ENCODE measurements at regions not wholly inside any gene's neighbourhood (a gene's known extent, or its start where the extent isn't known, plus 50 kb on each side); places are given as distances from the start of the nearest gene placed in this dataset.

DNA sequence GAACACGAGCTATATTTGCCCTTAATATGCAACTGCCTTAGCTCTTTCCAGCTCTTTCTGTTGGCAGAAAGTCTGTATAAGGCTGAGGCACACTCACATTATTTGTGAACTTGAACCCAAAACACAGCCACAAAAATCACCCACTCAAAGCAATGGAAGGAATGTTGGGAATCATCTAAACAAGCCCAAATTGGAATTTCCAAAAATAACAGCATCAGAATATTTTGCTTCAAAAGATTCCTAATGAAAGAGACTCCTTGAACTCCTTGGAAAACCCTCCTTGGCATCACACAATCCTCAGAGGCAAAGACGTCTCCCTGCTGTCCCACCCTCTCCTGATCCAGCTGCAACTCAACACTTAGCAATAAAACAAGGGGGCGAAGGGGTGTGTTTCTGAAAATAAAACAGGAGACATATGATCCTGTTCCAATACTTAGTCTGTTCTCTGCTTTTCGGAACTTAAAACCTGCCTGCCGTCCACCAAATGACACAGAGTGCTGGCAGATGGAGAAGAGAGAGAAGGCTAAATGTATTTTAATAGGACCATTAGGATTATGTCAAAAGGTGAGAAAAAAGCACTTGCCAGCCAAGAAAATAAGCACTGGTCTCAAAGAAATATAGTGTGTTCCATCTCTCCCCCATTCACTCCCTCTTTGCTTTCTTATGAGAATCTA, 320.7 kb upstream of the JARID2 start:
- ChIA-PET POLR2A (no interaction called here), CTCF (no interaction called here)
- Mint-ChIP-seq H3K4me1 (peaks cover 2% of the 10 kb centered on the region), H3K27me3 (no peaks in the 10 kb centered on the region), H3K36me3 (ENCODE audit: low read depth) (no peaks in the 10 kb centered on the region), H3K9me3 (no peaks in the 10 kb centered on the region), H3K27ac (no peak overlapping the region), H3K4me3 (no peak overlapping the region)
- no peak for DNase-seq

DNA sequence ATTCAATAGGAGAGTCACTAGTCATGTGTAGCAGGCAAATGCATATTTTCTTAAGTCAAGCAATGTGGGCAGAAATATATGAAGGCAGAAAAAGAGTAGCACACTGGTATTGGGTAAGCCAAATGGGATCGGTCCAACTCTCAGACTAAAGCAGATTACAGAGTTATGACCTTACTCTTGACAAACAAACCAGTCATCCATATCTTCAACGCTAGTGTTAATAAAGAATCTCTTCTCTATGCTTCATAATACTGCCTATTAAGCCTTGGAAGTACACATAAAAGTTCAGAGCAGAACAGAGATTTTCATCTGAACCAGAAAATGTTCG, 320.2 kb upstream of the JARID2 start:
- Mint-ChIP-seq H3K27ac (no peak overlapping the region), H3K27me3 (no peaks in the 10 kb centered on the region), H3K9me3 (no peaks in the 10 kb centered on the region), H3K4me1 (peaks cover 6% of the 10 kb centered on the region), H3K36me3 (ENCODE audit: low read depth) (no peaks in the 10 kb centered on the region), H3K4me3 (no peak overlapping the region)
- CTCF ChIA-PET, result no interaction called here
- DNase-seq, result no peak
- POLR2A ChIA-PET, result no interaction called here

DNA sequence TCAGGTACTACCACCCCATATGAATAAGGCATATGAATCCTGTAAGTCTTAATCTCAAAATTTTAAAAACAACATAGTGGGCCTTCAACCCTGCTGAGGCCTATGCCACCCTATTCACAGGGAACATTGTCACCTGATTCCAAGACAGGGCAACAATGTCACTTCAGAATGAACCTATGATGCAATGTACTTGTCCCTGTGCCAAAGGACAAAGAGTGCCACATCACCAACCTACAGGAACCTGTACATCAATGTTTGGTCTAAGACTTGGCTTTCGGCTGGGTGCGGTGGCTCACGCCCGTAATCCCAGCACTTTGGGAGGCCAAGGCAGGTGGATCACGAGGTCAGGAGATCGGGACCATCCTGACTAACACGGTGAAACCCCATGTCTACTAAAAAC, 318.5 kb upstream of the JARID2 start:
- Mint-ChIP-seq H3K9me3 (no peaks in the 10 kb centered on the region), H3K36me3 (ENCODE audit: low read depth) (no peaks in the 10 kb centered on the region), H3K27ac (no peak overlapping the region), H3K4me3 (no peak overlapping the region), H3K4me1 (peaks cover 11% of the 10 kb centered on the region), H3K27me3 (no peaks in the 10 kb centered on the region)
- CTCF ChIA-PET, result interaction anchor here (0.7 kb wide), 1 partner anchor 333 kb away, joined by 4 read pairs; no protein-coding TSS in a partner anchor
- DNase-seq, result no peak
- POLR2A ChIA-PET, result no interaction called here

DNA sequence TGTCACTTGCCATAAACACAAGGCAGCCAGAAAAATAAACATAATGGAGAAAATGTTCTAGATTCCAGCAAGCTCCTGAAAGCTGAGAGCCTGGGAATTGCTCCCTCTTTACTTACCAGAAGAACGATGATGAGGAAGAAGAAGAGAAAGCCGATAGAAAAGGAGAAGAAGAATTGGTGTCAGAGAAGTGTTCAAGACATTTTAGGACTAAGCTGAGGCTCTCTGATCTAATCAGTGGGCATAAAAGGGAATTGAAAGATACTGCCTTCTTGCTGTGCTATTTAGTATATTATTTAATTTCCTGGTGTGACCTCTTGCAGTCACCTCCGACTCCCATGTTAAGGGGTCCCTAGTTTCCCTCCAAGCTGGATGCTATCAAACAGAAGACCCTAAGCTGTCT, 316.6 kb upstream of the JARID2 start:
- no peak overlapping the region for H3K4me3 Mint-ChIP-seq
- H3K4me1 Mint-ChIP-seq, result peaks cover 11% of the 10 kb centered on the region
- H3K36me3 Mint-ChIP-seq (ENCODE audit: low read depth), result no peaks in the 10 kb centered on the region
- CTCF ChIA-PET, result no interaction called here
- no peaks in the 10 kb centered on the region for H3K9me3 Mint-ChIP-seq
- POLR2A ChIA-PET, result no interaction called here
- H3K27me3 Mint-ChIP-seq, result no peaks in the 10 kb centered on the region
- H3K27ac Mint-ChIP-seq, result no peak overlapping the region
- no peak for DNase-seq

DNA sequence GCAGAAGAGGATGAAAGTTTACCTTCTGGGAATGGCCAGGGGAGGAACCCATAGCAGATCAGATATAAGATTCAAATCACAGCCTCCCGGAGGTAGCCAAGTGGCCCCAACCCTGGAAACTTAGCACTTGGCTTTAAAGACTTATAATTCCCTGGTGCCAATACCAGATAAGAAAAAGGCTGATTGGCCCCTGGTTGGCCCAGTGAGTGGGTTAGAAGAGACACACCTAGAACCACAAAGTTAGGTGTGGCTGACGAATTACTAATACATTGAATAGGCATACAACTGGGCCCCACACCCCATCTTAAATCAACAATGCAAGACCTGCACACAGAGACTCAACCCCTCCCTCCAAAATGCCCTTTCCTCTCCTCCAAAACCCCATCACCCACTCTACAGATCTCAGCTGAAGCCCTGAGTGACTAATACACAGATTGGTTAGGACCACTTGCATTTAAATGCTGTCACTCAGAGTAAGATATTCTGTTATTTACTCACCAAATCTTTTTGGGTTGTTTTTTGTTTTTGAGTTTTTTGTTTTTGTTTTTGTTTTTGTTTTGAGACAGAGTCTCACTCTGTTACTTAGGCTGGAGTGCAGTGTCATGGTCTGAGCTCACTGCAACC, 315.4 kb upstream of the JARID2 start:
- H3K4me3 Mint-ChIP-seq, result no peak overlapping the region
- CTCF ChIA-PET, result no interaction called here
- no peak overlapping the region for H3K27ac Mint-ChIP-seq
- POLR2A ChIA-PET, result no interaction called here
- DNase-seq, result no peak
- no peaks in the 10 kb centered on the region for H3K36me3 Mint-ChIP-seq (ENCODE audit: low read depth)
- H3K4me1 Mint-ChIP-seq, result peaks cover 11% of the 10 kb centered on the region
- H3K9me3 Mint-ChIP-seq, result no peaks in the 10 kb centered on the region
- no peaks in the 10 kb centered on the region for H3K27me3 Mint-ChIP-seq

- ChIA-PET POLR2A (no interaction called here), CTCF (no interaction called here)
- Mint-ChIP-seq H3K27me3 (no peaks in the 10 kb centered on the region), H3K4me3 (no peak overlapping the region), H3K27ac (no peak overlapping the region), H3K4me1 (peaks cover 11% of the 10 kb centered on the region), H3K36me3 (ENCODE audit: low read depth) (no peaks in the 10 kb centered on the region), H3K9me3 (no peaks in the 10 kb centered on the region)
- no peak for DNase-seq
Measured at GRCh38 chr6:14932485-14933182, 313.2 kb upstream of the JARID2 start.

DNA sequence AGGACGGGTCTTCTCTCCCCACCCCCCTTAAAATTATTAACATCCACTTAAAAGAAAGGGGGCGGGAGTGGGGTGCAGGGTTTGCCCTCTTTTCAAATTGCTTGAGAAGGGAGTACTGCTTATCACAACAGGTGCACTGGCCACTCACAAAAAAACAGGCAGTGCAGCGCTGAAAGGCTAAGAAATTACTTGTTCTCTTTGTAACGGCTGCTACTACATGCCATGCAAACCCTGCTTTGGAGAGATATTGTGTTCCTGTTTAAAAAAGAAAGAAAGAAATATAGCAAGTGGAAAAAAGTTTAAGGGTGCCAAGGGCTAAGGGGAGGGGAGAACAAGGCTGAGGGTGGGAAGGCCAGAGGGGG, 312.7 kb upstream of the JARID2 start:
- no peaks in the 10 kb centered on the region for H3K27me3 Mint-ChIP-seq
- ChIA-PET CTCF (no interaction called here), POLR2A (no interaction called here)
- H3K27ac Mint-ChIP-seq, result no peak overlapping the region
- H3K9me3 Mint-ChIP-seq, result no peaks in the 10 kb centered on the region
- no peaks in the 10 kb centered on the region for H3K36me3 Mint-ChIP-seq (ENCODE audit: low read depth)
- peaks cover 11% of the 10 kb centered on the region for H3K4me1 Mint-ChIP-seq
- no peak for DNase-seq
- no peak overlapping the region for H3K4me3 Mint-ChIP-seq

DNA sequence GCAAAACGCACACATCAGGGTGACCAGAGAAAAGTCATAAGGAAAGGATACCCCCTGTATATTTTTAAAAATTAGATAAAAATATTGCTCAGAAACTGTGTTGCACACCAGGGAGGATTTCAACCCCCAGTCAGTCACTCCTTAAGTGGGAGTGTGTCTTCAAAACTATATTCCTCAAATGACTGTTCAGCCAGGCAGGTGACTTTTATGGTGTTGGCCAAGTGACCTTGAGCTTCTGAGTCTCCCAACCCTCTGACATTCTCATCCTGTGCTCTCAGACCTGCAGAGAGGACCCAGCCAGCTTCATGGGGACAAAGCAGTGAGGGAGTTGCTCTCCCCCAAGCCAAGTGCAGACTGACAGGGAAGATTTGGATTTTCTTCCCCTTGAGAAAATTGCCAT, 311.9 kb upstream of the JARID2 start:
- no peak for DNase-seq
- ChIA-PET CTCF (no interaction called here), POLR2A (no interaction called here)
- H3K4me1 Mint-ChIP-seq, result peaks cover 11% of the 10 kb centered on the region
- H3K27ac Mint-ChIP-seq, result no peak overlapping the region
- H3K4me3 Mint-ChIP-seq, result no peak overlapping the region
- no peaks in the 10 kb centered on the region for H3K27me3 Mint-ChIP-seq
- H3K36me3 Mint-ChIP-seq (ENCODE audit: low read depth), result no peaks in the 10 kb centered on the region
- no peaks in the 10 kb centered on the region for H3K9me3 Mint-ChIP-seq

DNA sequence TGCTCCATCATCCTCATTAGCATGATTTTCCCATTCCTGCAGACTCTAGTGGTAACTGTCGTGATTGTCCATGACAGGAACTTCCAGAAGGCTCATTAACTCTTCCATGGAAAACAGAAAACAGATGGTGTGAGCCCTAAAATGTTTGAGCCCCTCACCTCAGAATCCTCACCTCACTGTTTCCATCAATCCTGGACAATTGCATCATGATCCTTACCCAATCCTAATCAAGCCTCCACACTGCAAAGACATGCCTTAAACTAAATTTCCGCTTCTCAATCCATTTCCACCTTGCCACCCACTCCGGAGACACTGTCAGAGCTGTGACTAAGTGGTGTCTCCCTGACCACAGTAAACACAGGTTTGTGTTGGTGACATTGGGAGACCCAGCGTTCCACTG, 311.0 kb upstream of the JARID2 start:
- Mint-ChIP-seq H3K27me3 (no peaks in the 10 kb centered on the region), H3K36me3 (ENCODE audit: low read depth) (no peaks in the 10 kb centered on the region), H3K27ac (no peak overlapping the region), H3K4me1 (peaks cover 11% of the 10 kb centered on the region), H3K9me3 (no peaks in the 10 kb centered on the region), H3K4me3 (no peak overlapping the region)
- ChIA-PET POLR2A (no interaction called here), CTCF (no interaction called here)
- no peak for DNase-seq

DNA sequence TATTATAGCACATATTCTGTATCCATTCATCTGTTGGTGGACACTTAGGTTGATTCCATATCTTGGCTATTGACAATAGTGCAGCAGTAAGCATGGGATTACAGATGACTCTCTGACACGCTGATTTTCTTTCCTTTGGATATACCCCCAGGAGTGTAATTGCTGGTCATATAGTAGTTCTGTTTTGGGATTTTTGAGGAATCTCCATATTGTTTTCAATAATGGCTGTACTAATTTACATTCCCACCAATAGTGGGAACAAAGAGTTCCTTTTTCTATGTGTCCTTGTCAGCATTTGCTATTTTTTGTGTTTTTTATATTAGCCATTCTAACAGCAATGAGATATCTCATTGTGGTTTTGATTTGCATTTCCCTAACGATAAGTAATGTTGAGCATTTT, 309.0 kb upstream of the JARID2 start:
- DNase-seq, result no peak
- CTCF ChIA-PET, result no interaction called here
- Mint-ChIP-seq H3K36me3 (ENCODE audit: low read depth) (no peaks in the 10 kb centered on the region), H3K27ac (no peak overlapping the region), H3K9me3 (no peaks in the 10 kb centered on the region), H3K4me3 (no peak overlapping the region), H3K27me3 (no peaks in the 10 kb centered on the region), H3K4me1 (peaks cover under 1% of the 10 kb centered on the region)
- POLR2A ChIA-PET, result interaction anchor here (0.6 kb wide), 1 partner anchor 733 kb away, joined by 3 read pairs; no protein-coding TSS in a partner anchor

GRCh38 chr6:14943116-14943515, 302.8 kb upstream of the JARID2 start:
- DNase-seq, result no peak
- Mint-ChIP-seq H3K36me3 (ENCODE audit: low read depth) (no peaks in the 10 kb centered on the region), H3K4me1 (no peaks in the 10 kb centered on the region), H3K27ac (no peak overlapping the region), H3K27me3 (no peaks in the 10 kb centered on the region), H3K9me3 (no peaks in the 10 kb centered on the region), H3K4me3 (no peak overlapping the region)
- ChIA-PET POLR2A (no interaction called here), CTCF (no interaction called here)

DNA sequence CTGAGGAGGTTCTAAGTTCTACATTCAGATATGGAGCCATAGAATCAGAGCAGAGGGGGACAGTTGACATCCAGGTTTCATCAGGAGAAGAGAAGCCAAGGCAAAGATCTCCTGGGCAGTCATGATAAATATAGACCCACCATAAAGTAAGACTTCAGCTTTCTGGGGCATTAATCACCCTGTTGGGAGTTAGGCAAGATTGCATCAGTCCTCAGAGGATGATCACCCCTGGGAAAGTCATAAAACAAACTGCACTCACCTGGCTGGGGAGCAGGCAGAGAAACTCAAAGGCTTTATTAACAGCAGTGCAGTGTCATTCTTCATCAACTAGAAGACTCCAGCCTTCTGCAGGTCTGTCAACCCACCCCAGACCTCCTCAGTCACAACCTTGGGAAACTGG, 301.3 kb upstream of the JARID2 start:
- Mint-ChIP-seq H3K27ac (no peak overlapping the region), H3K9me3 (no peaks in the 10 kb centered on the region), H3K27me3 (no peaks in the 10 kb centered on the region), H3K36me3 (ENCODE audit: low read depth) (no peaks in the 10 kb centered on the region), H3K4me1 (no peaks in the 10 kb centered on the region), H3K4me3 (no peak overlapping the region)
- ChIA-PET CTCF (no interaction called here), POLR2A (no interaction called here)
- DNase-seq, result no peak

DNA sequence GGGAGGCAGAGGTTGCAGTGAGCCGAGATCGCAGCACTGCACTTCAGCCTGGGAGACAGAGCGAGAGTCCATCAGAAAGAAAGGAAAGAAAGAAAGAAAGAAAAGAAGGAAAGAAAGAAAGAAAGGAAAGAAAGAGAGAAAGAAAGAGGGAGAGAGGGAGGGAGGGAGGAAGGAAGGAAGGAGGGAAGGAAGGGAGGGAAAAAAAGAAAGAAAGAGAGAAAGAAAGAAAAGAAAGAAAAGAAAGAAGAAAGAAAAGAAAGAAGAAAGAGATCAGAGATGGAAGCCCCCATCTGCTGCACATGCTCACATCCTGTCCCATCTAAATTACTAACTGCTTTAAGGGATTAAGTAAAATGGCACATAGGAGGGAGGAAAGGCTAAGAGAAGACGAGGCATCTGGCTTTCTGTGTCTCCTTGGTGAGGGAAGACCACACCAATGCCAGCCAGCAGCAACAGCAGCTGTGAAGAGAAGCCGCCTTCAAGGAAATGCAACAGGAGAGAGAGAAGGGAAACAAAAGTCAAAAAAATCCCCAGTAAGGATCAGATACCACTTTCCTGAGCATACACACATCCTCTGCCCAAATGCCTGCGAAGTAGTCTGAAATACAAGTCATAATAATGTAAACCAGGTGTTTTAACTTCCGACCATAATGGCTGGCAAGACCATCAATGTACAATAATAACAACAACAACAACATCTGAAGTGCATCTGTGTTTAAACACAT, 300.2 kb upstream of the JARID2 start:
- POLR2A ChIA-PET, result no interaction called here
- no peaks in the 10 kb centered on the region for H3K4me1 Mint-ChIP-seq
- H3K27me3 Mint-ChIP-seq, result no peaks in the 10 kb centered on the region
- CTCF ChIA-PET, result no interaction called here
- no peaks in the 10 kb centered on the region for H3K36me3 Mint-ChIP-seq (ENCODE audit: low read depth)
- DNase-seq, result no peak
- no peak overlapping the region for H3K4me3 Mint-ChIP-seq
- no peaks in the 10 kb centered on the region for H3K9me3 Mint-ChIP-seq
- H3K27ac Mint-ChIP-seq, result no peak overlapping the region

DNA sequence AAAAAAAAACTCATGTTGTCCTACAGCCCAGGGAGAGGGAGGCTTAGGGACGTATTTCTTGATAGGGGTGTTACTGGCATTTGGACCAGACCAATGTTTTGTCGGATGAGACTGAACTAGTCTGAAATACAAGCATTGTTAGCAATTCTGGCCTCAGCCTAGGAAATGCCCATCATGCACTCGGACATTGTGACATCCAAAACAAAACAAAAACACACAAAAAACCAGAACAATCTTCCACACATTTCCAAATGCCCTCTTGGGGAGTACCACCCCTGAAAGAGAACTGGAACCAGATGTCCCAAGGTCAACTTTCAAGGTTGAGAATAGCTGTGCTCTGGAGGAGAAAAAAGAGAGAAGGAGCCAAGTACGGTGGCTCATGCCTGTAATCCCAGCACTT, 299.1 kb upstream of the JARID2 start:
- no peaks in the 10 kb centered on the region for H3K9me3 Mint-ChIP-seq
- H3K4me3 Mint-ChIP-seq, result no peak overlapping the region
- ChIA-PET POLR2A (no interaction called here), CTCF (no interaction called here)
- no peaks in the 10 kb centered on the region for H3K4me1 Mint-ChIP-seq
- DNase-seq, result no peak
- H3K36me3 Mint-ChIP-seq (ENCODE audit: low read depth), result no peaks in the 10 kb centered on the region
- no peak overlapping the region for H3K27ac Mint-ChIP-seq
- no peaks in the 10 kb centered on the region for H3K27me3 Mint-ChIP-seq

Data from activated CD4-positive, alpha-beta memory T cell treated with anti-CD3 and anti-CD28 coated beads, Interleukin-2, amount 10 ng/mL, durations not matched to agents 7 days and 5 days (primary cell).